NCI-H510A (cell line): ENCODE measurements at regions not wholly inside any gene's neighbourhood (a gene's known extent, or its start where the extent isn't known, plus 50 kb on each side); places are given as distances from the start of the nearest gene placed in this dataset.
"Not testable (repeated sequence)": the region's sequence is repeated elsewhere in the genome, so short reads cannot be mapped to it uniquely, and the experiment has no call there.

ENCODE experiments used
- DNase-seq: peaks from one replicate; lab custom pipeline; 2025; lab: John Stamatoyannopoulos, UW

DNA sequence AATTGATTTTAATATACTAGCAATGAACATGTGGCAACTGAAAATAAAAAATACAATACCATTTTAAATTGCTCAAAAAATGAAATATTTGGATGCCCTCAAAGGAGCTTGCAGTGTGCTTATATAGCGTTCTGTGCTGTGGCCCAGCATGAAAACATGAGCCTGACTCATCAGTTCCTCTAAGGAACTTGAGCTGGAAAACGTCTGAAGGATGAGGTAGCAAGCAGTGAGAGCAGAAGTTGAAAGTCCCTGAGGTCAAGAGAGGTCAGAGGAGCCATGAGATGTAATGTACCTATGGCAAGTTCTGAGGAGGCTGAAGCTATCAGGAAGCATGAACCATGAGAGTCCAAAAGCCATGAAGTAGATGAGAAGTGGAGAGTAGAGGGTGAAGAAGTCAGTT is 59.7 kb downstream of the HMGB3 start:
- DNase-seq: no peak

DNA sequence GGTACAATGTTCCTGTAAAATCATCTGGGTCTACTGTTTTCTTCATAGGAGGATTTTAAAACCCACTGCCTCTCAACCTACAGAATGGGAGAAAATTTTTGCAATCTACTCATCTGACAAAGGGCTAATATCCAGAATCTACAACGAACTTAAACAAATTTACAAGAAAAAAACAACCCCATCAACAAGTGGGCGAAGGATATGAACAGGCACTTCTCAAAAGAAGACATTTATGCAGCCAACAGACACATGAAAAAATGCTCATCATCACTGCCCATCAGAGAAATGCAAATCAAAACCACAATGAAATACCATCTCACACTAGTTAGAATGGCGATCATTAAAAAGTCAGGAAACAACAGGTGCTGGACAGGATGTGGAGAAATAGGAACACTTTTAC is 83.2 kb downstream of the HMGB3 start:
- not testable (repeated sequence) for DNase-seq

DNA sequence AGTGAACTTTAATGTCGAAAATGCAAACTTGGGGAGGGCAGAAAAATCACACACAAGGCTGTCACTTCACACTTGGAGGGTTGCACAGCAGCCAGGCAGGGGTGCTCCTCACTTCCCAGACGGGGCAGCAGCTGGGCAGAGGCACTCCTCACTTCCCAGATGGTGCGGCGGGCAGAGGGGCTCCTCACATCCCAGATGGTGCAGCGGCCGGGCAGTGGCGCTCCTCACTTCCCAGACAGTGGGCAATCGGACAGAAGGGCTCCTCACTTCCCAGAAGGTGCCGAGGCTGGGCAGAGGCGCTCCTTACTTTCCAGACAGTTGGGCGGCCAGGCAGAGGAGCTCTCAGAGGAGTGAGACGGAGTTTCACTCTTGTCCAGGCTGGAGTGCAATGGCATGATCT is 90.6 kb downstream of the HMGB3 start:
- DNase-seq: no peak

DNA sequence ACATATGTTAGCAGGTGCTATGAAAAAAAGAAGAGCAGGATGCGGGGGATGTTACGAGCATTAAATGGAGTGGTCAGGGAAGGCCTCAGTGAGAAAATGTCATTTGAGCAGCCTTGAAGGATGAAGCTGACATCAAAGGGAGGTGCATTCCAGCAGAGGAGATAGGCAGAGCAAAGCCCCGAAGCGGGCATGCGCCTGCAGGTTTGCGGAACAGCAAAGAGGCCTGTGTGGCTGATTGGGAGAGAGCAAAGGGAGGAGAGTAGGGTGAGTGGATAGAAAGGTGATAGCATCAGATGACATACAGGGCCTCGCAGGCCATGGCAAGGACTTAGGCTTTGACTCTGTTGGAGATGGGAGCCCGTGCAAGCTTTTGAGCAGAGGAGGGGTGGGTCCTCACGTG is 95.4 kb upstream of the GPR50 start:
- no peak for DNase-seq

DNA sequence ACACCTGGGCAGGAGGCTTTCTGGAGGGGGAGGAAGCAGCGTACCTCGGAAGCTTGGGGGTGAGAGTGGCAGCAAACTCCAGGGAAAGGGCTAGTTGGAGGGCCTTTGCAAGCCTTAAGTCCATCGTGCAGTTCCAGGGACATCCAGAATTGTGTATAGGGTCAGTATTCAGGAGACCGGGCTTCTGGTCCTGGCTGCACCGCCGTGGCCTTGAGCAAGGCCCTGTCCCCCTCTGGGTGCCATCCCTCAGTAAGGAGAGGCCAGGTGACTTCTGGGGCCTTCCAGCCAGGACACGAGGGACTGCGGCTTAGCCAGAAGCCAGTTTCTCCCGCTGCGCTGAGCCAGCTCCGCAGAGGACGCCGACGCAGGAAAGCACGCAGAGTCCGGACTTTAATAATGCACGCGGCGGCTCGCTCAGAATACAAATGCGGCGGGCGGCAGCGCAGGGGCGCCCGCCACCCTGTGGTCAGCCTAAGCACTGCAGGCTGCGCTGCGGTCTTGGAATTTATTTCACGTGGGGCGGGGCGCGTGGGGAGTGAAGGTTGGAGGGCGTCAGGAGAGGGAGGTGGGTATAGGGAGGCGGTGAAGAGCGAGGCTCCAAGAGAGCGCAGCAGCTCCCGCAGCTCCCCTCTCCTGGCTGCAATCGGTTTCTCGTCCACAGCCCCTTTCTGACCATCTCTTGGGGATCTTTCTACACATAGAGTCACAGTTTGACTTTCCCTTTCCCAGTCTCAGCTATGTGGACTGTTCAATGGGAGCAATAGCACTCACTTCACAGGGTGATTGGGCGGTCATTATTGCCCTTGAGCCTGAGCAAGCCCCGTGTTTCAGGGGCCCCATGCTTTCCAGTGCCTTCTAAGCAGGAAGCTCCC is 94.1 kb upstream of the GPR50 start:
- DNase-seq: peak; percentile 45

DNA sequence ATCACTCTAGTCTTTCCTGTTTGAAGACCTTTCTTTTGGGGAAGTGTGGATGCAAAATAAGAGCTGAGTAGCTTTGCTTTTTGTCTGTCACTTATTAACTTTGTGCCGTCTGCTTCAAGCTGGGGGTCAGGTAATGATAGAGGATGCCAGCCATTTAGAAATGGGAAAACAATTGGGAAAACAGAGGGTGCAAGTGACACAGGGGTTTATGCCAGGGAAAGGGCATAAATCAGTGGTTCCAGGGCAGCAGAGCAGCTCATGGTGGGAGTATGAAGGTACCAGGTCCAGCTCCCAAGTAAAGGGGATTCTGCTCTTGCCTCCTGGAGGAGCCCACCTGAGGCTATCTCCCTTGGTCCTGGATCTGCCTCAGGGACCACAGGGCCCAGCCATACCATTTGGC is 91.9 kb upstream of the GPR50 start:
- DNase-seq: no peak

DNA sequence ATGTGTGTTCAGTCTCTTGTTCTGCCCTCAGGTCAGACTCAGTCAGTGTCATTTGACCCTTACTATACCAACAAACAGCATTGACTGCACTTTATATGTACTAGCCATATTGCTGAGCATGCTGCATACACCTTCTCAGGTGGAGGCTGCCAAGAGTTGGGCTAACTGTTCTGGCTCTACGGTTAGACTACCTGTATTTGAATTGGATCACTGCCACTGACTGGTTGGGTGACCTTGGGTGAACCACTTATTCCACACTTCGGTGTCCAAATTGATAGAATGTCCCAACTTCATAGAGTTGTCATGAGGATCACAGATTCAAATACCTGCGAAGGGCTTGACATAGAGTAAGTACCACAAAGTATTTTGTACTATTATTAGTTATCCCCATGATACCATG is 91.2 kb upstream of the GPR50 start:
- no peak for DNase-seq

DNA sequence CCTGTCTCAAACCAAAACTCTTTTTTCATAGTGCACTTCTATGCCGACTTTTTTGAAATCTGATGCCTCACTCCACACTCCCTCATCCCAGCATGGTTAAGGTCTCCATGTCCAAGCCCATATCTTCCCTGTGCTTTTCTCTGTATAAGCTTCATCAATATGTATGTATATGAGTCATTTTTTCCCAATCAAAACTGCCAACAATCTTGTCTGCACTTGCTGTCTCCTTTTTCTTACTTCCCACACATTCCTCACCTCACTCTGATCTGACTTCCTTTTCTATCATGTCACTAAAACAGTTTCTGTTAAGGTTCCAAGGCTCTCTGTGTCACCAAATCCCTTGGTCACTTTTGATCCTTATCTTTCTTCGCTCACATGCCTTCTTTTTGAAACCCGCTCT is 88.2 kb upstream of the GPR50 start:
- DNase-seq: no peak

DNA sequence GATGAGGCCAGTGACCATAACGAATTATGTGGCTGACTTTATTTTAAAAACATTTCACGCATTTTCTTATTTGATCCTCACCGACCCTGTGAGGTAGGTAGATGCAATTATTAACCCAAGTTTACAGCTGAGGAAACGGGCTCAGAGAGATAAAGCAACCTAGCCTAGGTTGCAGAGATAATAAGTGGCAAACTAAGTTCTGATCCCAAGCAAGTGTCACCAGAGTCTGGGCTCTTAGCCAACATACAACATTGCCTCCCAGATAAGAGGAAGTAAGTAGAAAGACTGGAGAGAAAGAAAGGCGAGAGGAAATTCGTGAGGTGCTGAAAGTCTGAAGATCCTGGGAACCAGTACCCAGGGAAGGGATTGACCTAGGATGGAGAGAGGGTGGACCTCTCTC is 77.4 kb upstream of the GPR50 start:
- no peak for DNase-seq

DNA sequence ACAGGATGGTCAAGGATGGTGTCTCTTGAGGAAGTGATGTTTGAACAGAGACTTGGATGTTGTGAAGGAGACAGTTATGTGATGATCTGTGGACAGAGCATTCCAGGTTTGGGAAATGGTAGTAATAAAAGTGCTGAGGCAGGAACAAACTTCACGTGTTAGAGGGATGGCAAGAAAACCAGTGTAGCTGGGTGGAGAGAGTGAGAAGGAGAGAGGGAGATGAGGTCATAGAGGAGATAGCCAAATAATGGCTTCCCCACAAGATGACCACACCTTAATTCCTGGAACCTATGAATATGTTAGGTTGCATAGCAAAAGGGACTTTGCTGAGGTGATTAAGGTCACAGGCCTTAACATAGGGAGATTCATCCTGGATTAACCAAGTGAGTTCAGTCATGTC is 75.6 kb upstream of the GPR50 start:
- no peak for DNase-seq

DNA sequence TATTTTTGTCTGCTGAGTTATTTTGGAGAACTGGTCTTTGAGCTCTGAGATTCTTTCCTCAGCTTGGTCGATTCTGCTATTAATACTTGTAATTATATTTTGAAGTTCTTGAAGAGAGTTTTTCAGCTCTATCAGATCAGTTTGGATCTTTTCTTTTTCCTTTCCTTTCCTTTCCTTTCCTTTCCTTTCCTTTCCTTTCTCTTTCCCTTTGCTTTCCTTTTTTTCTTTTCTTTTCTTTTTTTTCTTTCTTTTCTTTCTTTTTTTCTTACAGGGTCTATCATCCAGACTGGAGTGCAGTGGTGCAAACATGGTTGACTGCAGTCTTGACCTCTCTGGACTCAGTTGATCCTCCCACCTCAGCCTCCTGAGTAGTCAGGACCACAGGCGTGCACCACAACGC is 63.2 kb upstream of the GPR50 start:
- not testable (repeated sequence) for DNase-seq
